ENCODE measurements at regions not wholly inside any gene's neighbourhood (a gene's known extent, or its start where the extent isn't known, plus 50 kb on each side); places are given as distances from the start of the nearest gene placed in this dataset.

DNA sequence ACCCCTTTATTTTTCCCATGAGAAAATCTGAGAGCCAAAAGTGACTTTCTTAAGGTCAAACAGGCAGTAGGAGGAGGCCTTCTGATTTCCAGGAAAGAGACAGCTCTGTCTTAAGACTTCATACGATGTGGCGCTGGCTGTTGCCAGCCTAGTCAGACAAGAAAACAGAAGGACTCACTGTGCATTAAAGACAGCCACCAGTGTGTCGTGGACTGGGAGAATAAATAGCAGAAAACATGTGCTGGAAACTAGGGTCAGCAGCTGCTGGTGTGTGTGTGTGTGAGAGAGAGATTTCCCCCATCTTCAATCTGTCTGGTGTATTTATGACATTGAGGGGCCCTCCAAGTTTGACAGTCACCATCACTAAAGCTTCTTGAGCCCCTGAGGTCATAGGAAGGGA, 708.6 kb upstream of the TMEM132C start:
- TF ChIP-seq, protein P1, sequence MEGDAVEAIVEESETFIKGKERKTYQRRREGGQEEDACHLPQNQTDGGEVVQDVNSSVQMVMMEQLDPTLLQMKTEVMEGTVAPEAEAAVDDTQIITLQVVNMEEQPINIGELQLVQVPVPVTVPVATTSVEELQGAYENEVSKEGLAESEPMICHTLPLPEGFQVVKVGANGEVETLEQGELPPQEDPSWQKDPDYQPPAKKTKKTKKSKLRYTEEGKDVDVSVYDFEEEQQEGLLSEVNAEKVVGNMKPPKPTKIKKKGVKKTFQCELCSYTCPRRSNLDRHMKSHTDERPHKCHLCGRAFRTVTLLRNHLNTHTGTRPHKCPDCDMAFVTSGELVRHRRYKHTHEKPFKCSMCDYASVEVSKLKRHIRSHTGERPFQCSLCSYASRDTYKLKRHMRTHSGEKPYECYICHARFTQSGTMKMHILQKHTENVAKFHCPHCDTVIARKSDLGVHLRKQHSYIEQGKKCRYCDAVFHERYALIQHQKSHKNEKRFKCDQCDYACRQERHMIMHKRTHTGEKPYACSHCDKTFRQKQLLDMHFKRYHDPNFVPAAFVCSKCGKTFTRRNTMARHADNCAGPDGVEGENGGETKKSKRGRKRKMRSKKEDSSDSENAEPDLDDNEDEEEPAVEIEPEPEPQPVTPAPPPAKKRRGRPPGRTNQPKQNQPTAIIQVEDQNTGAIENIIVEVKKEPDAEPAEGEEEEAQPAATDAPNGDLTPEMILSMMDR (IDR thresholded peaks at IDR 0.05), result no peak
- no peak for TF ChIP-seq POLR2A (IDR thresholded peaks at IDR 0.05)
